ENCODE measurements at regions not wholly inside any gene's neighbourhood (a gene's known extent, or its start where the extent isn't known, plus 50 kb on each side); places are given as distances from the start of the nearest gene placed in this dataset.

DNA sequence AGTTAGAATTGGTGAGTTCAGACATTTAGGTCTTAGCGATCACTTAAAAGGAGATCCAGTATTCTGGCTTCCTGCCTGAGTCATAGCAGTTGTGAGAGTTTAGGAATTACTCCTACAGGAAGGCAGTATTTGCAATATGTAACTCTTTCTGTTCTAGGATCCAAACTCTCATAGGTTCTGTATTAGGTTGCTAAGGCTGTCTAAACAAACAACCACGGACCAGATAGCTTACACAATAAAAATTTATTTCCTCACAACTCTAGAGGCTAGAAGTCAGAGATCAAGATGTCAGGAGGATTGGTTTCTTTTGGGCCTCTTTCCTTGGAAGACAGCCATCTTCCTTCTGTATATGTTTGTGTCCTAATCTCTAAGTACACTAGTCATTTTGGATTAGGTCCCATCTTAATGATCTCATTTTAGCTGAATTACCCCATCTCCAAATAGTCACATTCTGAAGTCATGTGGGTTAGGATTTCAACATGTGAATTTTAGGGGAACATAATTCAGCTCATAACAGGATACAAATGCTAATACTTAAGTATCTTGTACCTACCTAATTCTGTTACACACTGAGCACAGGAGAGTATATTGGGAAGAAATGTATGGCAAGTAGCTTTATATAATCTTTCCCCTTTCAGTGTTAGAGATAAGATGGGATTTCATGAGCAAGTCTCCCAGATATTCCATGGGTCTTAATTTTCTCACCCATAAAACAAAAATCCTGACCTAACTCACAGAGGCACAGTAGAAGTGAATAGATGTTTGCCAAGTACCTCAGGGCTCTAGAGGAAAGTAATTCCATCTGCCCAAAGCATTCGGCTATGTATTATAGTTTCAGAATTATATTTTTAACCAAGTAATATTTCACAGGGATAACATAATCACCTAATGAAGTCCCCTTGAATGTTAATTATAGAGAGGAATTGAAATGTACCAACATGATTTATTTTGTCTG is 144.4 kb downstream of the PTBP2 start:
- no peak for DNase-seq (ENCODE audit: low spot score)
- TF ChIP-seq, protein P1, sequence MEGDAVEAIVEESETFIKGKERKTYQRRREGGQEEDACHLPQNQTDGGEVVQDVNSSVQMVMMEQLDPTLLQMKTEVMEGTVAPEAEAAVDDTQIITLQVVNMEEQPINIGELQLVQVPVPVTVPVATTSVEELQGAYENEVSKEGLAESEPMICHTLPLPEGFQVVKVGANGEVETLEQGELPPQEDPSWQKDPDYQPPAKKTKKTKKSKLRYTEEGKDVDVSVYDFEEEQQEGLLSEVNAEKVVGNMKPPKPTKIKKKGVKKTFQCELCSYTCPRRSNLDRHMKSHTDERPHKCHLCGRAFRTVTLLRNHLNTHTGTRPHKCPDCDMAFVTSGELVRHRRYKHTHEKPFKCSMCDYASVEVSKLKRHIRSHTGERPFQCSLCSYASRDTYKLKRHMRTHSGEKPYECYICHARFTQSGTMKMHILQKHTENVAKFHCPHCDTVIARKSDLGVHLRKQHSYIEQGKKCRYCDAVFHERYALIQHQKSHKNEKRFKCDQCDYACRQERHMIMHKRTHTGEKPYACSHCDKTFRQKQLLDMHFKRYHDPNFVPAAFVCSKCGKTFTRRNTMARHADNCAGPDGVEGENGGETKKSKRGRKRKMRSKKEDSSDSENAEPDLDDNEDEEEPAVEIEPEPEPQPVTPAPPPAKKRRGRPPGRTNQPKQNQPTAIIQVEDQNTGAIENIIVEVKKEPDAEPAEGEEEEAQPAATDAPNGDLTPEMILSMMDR (IDR thresholded peaks at IDR 0.05): no peak
- H3K4me3 ChIP-seq: no peak overlapping the region
- peak overlapping the region; percentile 33 to 54 for H3K27ac ChIP-seq

- TF ChIP-seq, protein P1 (IDR thresholded peaks at IDR 0.05): no peak
- DNase-seq (ENCODE audit: low spot score): no peak
- no peak overlapping the region for H3K4me3 ChIP-seq
- no peak overlapping the region for H3K27ac ChIP-seq
Observed at GRCh38 chr1:96872757-96873156, 151.2 kb downstream of the PTBP2 start.

DNA sequence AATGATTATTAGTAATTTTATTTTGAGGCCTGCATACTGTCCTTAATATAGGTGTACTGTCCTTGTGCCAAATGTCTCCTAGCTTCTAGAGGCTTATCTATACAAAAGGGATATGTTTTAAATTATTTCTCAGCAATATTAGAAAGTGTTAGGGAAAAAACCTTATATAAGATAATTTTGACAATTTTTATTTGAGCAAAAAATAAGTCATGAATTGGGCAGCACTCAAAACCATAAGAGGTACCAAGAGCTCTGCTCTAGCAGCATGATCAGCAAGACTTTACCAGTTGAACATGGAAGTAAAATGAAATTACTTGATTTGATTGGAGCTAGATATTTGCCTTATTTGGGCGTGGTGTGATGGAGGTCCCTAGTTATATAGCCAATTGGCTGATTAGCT is 157.1 kb downstream of the PTBP2 start:
- no peak for DNase-seq (ENCODE audit: low spot score)
- TF ChIP-seq, protein P1 (IDR thresholded peaks at IDR 0.05): no peak
- no peak overlapping the region for H3K27ac ChIP-seq
- no peak overlapping the region for H3K4me3 ChIP-seq

DNA sequence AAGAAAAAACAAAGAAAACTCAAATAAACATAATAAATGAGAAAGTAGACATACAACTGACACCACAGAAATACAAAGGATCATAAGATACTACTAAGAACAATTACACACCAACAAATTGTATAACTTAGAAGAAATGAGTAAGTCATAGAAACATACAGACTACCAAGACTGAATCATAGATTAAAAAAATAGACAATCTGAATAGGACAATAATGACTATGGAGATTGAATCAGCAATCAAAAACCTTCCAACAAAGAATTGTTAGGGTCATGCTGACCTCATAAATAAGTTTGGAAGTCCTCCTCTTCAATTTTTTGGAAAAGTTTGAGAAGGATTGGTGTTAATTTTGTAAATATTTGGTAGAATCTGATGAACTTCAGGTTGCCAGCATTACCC is 159.0 kb downstream of the PTBP2 start:
- H3K4me3 ChIP-seq: no peak overlapping the region
- H3K27ac ChIP-seq: no peak overlapping the region
- TF ChIP-seq, protein P1 (IDR thresholded peaks at IDR 0.05): no peak
- no peak for DNase-seq (ENCODE audit: low spot score)

GRCh38 chr1:96882096-96882495 is 160.5 kb downstream of the PTBP2 start:
- no peak for DNase-seq (ENCODE audit: low spot score)
- Histone ChIP-seq H3K27ac (no peak overlapping the region), H3K4me3 (no peak overlapping the region)
- TF ChIP-seq, protein P1 (IDR thresholded peaks at IDR 0.05): no peak

- no peak for DNase-seq (ENCODE audit: low spot score)
- Histone ChIP-seq H3K27ac (no peak overlapping the region), H3K4me3 (no peak overlapping the region)
- TF ChIP-seq, protein P1 (IDR thresholded peaks at IDR 0.05): no peak
Observed at GRCh38 chr1:96886474-96886873, 164.9 kb downstream of the PTBP2 start.

GRCh38 chr1:96887501-96887900 is 165.9 kb downstream of the PTBP2 start:
- DNase-seq (ENCODE audit: low spot score): no peak
- Histone ChIP-seq H3K4me3 (no peak overlapping the region), H3K27ac (no peak overlapping the region)
- TF ChIP-seq, protein P1 (IDR thresholded peaks at IDR 0.05): no peak

All from coronary artery (tissue), 2 donors.